Mesodermal cell (in vitro differentiated cells): ENCODE measurements at regions not wholly inside any gene's neighbourhood (a gene's known extent, or its start where the extent isn't known, plus 50 kb on each side); places are given as distances from the start of the nearest gene placed in this dataset.

Experiments
- H3K27ac ChIP-seq: 2 replicates; pipeline ENCODE4 v1.7.0; 2013; ENCODE audit warnings: mild to moderate bottlenecking, low read depth, low read length, moderate library complexity; ENCODE audit not compliant: severe bottlenecking
- H3K36me3 ChIP-seq: 2 replicates; pipeline ENCODE4 v1.7.1; 2013; ENCODE audit warnings: mild to moderate bottlenecking, low read length, moderate library complexity; ENCODE audit not compliant: control insufficient read depth, insufficient read depth
- H3K4me1 ChIP-seq: one replicate; pipeline ENCODE4 v1.7.1; 2013; ENCODE audit warnings: mild to moderate bottlenecking, low read length; ENCODE audit not compliant: insufficient read depth, control insufficient read depth, poor library complexity, severe bottlenecking
- H3K4me3 ChIP-seq: 2 replicates; pipeline ENCODE4 v1.7.0; 2013; ENCODE audit warnings: low read length, control low read depth, mild to moderate bottlenecking; ENCODE audit not compliant: insufficient read depth, poor library complexity, severe bottlenecking; ENCODE audit errors: extremely low read depth
- H3K9me3 ChIP-seq: 2 replicates; pipeline ENCODE4 v1.7.1; 2013; ENCODE audit warnings: mild to moderate bottlenecking, low read length, moderate library complexity; ENCODE audit not compliant: control insufficient read depth
- WGBS, 2 experiments: methylation state at CpG; one replicate each; pipeline ENCODE4 v1.1.5; 2013; ENCODE audit warnings: missing lambda C conversion rate in 2 of 2; ENCODE audit not compliant: insufficient coverage in 2 of 2; 5-methylcytosine and 5-hydroxymethylcytosine counted together

DNA sequence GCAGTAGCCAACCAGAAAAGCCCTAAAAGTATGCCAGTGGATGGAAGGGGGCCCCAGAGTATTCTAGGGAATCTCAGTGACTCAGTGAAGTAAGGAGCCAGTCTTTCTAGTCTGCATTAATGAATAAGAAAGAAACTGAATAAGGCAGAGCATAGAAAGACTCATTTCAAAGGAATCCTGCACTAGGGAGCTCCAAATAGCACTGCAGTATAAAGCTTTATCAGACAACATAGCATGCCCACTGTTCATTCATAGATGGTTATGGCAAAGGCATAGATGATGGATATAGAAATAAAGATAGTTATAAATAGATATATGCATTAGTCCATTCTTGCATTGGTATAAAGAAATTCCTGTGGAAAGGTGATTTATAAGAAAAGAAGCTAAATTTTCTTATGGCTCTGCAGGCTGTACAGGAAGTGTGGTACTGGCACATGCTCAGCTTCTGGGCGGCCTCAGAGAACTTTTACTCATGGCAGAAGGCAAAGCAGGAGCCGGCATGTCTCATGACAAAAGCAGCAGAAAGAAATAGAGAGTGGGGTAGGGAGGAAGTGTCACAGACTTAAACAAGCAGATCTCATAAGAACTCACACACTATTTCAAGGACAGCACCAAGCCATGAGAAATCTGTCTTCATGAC, 498.5 kb downstream of the CDY2B start:
- Histone ChIP-seq H3K4me3 (no peak overlapping the region), H3K36me3 (no peaks in the 10 kb centered on the region), H3K27ac (no peak overlapping the region), H3K4me1 (no peaks in the 10 kb centered on the region), H3K9me3 (no peaks in the 10 kb centered on the region)
- WGBS, 2 experiments = no CpG with 5 or more reads among the region's 2 CpGs

DNA sequence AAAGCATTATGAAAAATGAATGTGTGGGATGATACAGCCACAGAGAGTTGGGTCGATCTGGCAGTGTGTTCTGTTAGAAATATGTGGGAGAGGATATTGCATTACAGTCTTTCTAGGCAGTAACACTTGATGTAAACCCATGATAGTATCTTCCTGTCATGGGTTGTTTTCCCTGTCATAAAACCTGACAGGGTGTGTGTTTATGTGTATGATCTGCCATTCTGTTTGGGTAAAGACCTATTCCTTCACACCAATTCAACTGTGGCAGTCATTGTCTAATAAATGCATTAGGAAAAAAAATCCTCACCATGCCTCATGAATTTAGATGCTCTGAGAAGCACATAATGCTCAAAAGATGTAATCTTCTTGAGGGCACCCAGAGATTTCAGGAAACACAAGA, 501.7 kb downstream of the CDY2B start:
- Histone ChIP-seq H3K36me3 (no peaks in the 10 kb centered on the region), H3K9me3 (no peaks in the 10 kb centered on the region), H3K4me1 (no peaks in the 10 kb centered on the region), H3K4me3 (no peak overlapping the region), H3K27ac (no peak overlapping the region)
- WGBS, 2 experiments = no CpG with 5 or more reads among the region's 1 CpG

DNA sequence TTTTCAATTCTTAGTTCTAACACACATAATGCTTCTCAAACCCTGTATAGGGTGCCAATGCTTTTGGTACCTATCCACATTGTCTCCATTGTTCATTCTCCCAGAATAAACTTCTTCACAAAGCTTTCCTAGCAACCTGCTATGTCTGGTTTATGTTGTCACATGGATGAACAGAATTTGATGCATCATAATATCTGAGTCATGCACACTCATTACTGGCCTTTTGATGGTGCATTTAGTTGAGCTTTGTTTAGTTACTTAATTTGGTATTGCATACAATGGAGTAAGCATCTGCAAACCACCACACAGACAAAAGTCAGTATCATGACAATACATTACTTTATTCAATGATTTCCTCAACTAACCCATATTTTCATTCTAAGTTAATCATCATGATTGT, 511.6 kb downstream of the CDY2B start:
- Histone ChIP-seq H3K4me1 (no peaks in the 10 kb centered on the region), H3K36me3 (no peaks in the 10 kb centered on the region), H3K9me3 (no peaks in the 10 kb centered on the region), H3K27ac (no peak overlapping the region), H3K4me3 (no peak overlapping the region)

DNA sequence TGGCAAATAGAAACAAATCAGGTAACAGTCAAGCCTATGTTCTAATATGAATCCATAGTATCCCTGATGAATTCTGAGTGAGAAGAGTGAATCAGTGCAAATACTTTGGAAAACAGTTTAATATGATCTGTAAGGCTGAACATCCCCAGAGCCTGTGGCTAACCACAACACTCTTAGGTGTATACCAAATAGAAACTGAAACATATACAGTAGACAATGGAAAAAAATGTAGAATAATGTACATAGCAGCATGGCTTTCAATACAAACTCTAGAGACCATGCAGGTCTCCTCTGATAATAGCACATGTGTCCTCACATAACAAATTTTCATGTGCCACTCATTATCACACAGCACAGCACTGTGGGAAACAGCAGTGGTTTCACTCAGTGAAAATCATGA, 513.6 kb downstream of the CDY2B start:
- H3K9me3 ChIP-seq = no peaks in the 10 kb centered on the region
- no peak overlapping the region for H3K4me3 ChIP-seq
- no peaks in the 10 kb centered on the region for H3K4me1 ChIP-seq
- H3K36me3 ChIP-seq = no peaks in the 10 kb centered on the region
- H3K27ac ChIP-seq = no peak overlapping the region

DNA sequence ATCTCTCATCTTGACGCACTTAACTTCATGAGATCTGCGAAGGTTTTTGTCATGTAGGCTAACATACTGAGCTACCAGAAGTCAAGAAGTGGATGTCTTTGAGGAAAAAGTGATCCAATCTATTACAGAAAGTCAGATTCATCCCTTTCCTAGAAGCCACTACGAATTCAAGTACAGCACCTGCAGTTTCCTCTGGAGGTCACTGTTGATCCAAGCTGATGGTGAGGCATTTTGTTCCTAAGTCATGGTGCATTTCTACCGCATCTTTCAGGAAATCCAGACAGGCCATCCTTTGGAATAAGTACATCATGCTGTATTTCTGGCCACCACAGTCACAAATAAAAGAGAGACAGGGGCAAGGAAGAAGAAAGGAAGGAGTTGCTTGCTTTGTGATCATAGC, 541.0 kb downstream of the CDY2B start:
- no peak overlapping the region for H3K4me3 ChIP-seq
- 100% methylated on average over 1 of the region's 4 CpGs; no CpG with 5 or more reads in 1 of the 2 experiments for WGBS, 2 experiments
- no peaks in the 10 kb centered on the region for H3K9me3 ChIP-seq
- H3K27ac ChIP-seq = no peak overlapping the region
- H3K4me1 ChIP-seq = no peaks in the 10 kb centered on the region
- no peaks in the 10 kb centered on the region for H3K36me3 ChIP-seq

DNA sequence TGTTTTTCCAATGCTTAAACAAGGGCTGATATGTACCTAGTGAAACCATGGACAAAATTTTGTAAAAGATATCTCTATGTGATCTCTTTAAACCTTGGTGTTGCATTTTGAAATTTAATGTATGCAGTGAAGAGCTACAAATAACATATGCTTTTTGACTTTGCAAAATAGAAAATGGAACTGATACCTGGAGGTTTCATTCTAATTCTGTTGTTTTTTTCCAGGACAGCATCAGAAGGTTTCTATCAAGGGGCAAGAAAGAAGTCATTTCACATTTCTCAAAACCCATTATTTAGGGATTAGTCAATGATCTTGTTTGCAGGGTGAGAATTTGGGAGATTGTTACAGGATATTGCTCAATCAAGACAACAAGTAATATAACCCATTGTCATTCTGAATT, 549.3 kb downstream of the CDY2B start:
- Histone ChIP-seq H3K36me3 (no peaks in the 10 kb centered on the region), H3K4me3 (no peak overlapping the region), H3K27ac (no peak overlapping the region), H3K9me3 (no peaks in the 10 kb centered on the region), H3K4me1 (no peaks in the 10 kb centered on the region)

DNA sequence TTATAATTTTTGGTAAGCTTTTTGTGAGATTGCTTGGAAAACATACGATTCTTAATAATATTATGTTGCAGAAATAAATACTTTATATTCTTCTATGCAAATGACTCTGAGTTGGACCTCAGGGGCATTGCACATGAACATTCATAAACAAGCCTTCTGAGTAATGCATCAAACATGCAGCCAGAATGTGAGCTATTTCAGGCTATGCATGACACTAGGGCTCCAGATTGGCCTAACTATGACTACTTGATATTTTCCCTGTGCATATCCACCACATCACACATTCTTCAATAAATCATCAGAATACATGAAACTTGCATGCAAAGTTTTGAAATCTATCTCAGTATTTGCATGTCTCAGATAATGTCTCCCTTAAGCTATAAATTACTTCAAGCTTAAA, 560.1 kb downstream of the CDY2B start:
- Histone ChIP-seq H3K27ac (no peak overlapping the region), H3K4me3 (no peak overlapping the region), H3K36me3 (no peaks in the 10 kb centered on the region), H3K4me1 (no peaks in the 10 kb centered on the region), H3K9me3 (no peaks in the 10 kb centered on the region)
- no CpG with 5 or more reads among the region's 1 CpG for WGBS, 2 experiments

DNA sequence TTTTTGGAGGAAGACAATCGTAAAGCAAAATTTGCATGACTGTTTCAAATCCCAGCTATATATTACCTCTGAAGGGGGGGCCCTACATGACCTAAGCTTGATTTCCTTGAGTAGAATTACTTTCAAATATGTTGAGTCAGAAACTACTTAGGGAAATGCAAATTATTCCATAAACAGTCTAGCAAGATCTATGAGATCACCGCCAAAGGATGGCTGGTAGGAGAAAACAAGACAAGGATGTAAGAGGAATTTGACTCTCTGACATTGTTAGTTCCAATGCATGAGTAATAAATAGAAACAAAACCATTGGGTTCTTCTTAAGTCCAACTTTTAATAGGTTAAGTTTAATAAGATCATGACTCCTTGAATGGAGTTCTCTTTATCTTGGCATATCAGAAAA, 561.4 kb downstream of the CDY2B start:
- Histone ChIP-seq H3K4me3 (no peak overlapping the region), H3K4me1 (no peaks in the 10 kb centered on the region), H3K36me3 (no peaks in the 10 kb centered on the region), H3K9me3 (no peaks in the 10 kb centered on the region), H3K27ac (no peak overlapping the region)
- WGBS, 2 experiments = 100% methylated on average over 1 of the region's 2 CpGs; no CpG with 5 or more reads in 1 of the 2 experiments

DNA sequence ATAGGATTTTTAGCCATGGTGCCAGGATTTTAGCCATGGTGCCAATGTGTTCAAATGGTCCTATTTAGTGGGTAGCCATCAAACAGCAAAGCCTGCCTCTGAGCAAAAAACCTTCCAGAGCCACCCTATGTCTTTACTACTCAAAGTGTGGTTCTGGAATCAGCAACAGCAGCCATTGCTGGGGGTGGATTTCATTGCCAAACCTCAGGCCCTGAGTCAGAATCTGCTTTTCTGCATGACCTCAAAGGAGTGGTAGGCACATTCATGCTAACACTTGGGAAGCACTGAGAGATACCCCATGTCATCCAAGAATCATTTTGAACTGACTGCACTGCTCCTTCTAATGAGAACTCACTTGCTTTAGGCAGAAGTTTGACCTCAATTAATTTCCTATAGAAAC, 603.0 kb downstream of the CDY2B start:
- Histone ChIP-seq H3K4me3 (no peak overlapping the region), H3K27ac (no peak overlapping the region), H3K4me1 (no peaks in the 10 kb centered on the region), H3K9me3 (no peaks in the 10 kb centered on the region), H3K36me3 (no peaks in the 10 kb centered on the region)

DNA sequence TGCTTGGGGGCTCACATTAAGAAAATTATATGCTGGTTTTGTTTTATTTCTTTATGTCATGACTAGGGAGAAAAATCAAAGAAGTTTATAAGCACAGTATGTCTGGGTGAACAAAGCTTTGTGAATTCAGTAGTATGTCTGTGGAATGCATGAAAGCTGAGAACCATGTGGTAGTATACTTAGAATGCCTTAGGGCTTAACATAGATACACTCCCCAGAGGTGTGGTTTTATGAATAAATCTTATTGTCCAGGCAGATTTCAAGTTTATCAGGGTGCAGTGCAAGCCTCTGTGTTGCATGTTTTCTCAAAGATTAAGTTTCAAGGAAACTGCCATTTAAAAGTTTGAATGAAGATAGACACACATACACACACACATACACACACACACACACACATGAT, 620.5 kb downstream of the CDY2B start:
- Histone ChIP-seq H3K4me1 (no peaks in the 10 kb centered on the region), H3K9me3 (no peaks in the 10 kb centered on the region), H3K27ac (no peak overlapping the region), H3K36me3 (no peaks in the 10 kb centered on the region), H3K4me3 (no peak overlapping the region)

DNA sequence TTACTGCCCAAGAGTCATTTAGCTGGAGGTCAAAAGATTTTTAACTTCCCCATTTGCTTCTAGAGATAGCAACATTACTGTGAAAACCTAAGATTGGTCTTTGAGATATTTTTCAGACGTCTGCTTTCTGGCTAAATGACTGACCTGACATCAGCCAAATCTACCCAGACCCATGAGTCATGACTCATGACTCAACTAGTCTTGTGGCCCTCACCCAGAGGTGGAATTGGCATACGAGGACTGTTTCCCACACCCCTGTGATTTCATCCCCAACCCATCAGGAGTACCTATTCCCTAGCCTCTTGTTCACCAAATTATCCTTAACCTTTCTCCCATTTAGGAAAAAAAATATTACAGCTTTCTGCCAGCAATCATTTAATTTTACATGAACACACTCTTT, 641.6 kb downstream of the CDY2B start:
- 80% methylated on average over 1 of the region's 2 CpGs; no CpG with 5 or more reads in 1 of the 2 experiments for WGBS, 2 experiments
- H3K36me3 ChIP-seq = no peaks in the 10 kb centered on the region
- H3K27ac ChIP-seq = peak overlapping the region; percentile 29
- no peaks in the 10 kb centered on the region for H3K9me3 ChIP-seq
- H3K4me3 ChIP-seq = no peak overlapping the region
- peaks cover 3% of the 10 kb centered on the region for H3K4me1 ChIP-seq

DNA sequence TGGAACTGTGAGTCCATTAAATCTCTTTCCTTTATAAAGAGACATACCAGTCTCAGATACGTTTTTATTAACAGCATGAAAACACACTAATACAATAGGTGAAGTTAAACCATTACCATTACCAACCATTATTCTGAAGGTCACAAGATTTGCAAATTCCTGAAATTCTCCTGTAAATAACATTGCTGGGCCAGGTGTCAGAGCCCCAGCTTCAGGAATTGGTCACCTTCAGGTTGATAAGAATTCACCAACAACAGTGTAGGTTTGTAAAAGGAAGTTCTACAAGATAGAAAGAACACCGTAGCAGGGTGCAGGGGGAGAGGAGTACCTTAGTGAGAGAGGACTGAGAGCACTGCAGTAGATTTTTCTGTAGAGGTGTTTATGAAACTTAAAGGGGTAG, 644.3 kb downstream of the CDY2B start:
- peaks cover 3% of the 10 kb centered on the region for H3K4me1 ChIP-seq
- H3K4me3 ChIP-seq = no peak overlapping the region
- no peak overlapping the region for H3K27ac ChIP-seq
- WGBS, 2 experiments = 86% methylated on average over 1 of the region's 2 CpGs; no CpG with 5 or more reads in 1 of the 2 experiments
- H3K36me3 ChIP-seq = no peaks in the 10 kb centered on the region
- H3K9me3 ChIP-seq = no peaks in the 10 kb centered on the region
